ENCODE measurements at regions not wholly inside any gene's neighbourhood (a gene's known extent, or its start where the extent isn't known, plus 50 kb on each side); places are given as distances from the start of the nearest gene placed in this dataset.

DNA sequence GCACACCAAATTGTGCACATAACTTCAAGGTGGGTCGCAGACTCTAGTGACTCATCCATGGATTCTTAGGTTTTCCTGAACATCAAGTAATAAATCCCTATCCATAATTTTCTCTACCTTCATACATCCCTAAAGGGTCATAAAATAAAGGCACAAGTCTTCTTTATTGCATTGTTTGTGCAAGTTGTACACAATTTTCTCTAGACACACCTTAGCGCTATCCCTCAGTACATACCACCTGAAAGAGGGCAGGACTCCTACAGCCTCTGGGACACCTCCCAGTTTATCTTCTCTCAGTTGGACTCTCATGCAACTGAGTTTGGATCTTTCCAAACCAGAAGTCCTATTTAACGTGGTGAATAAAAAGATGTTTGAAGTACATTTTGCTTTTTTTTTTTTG is 168.5 kb upstream of the BMP4 start:
- TF ChIP-seq EZH2 (IDR thresholded peaks at IDR 0.05; ENCODE audit: insufficient read depth, poor library complexity, severe bottlenecking) (no peak), EZH2phosphoT487 (IDR thresholded peaks at IDR 0.05; ENCODE audit: insufficient read depth, low read depth) (no peak)

Data from GM23248 (cell line).